ENCODE measurements at regions not wholly inside any gene's neighbourhood (a gene's known extent, or its start where the extent isn't known, plus 50 kb on each side); places are given as distances from the start of the nearest gene placed in this dataset.

GRCh38 chr2:114389021-114389420, 53.4 kb upstream of the DPP10 start:
- TF ChIP-seq CTCF (conservative IDR thresholded peaks at IDR 0.05 in 1 of 2, IDR thresholded peaks at IDR 0.05 in 1 of 2; ENCODE audit: low read depth in 1 of 2, low read length in 2 of 2) (no peak), EZH2 (IDR thresholded peaks at IDR 0.05; ENCODE audit: low read length, missing control alignments) (no peak)

All from fibroblast of lung (primary cell).